ENCODE measurements at regions not wholly inside any gene's neighbourhood (a gene's known extent, or its start where the extent isn't known, plus 50 kb on each side); places are given as distances from the start of the nearest gene placed in this dataset.

DNA sequence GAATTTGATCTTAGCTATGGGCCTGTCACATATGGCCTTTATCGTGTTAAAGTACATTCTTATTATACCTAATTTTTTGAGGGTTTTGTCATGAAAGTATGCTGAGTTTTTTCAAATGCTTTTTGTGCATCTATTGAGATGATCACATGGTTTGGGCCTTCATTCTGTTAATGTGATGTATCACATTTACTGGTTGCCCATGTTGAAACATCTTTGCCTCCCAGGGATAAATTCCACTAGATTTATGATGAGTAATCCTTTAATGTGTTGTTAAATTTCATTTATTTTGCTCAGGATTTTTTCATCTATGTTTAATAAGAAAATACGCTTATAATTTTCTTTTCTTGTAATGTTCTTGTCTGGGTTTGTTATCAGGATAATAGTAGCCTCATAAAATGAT, 442.0 kb downstream of the MDFIC start:
- Histone ChIP-seq H3K4ac (replicated peaks; ENCODE audit: insufficient read length, low read depth, low read length) (no peak overlapping the region), H3K56ac (replicated peaks; ENCODE audit: insufficient read length, low read depth, low read length) (no peak overlapping the region), H2BK20ac (ENCODE audit: low read length) (no peak overlapping the region), H3K18ac (ENCODE audit: extremely low read depth, low read length) (no peak overlapping the region), H2BK15ac (ENCODE audit: low read length) (no peak overlapping the region), H3K9me3 (ENCODE audit: insufficient read depth in 2 of 2, low read depth in 1 of 2, low read length in 1 of 2) (no peaks in the 10 kb centered on the region), H3K23me2 (ENCODE audit: low read depth, low read length) (no peaks in the 10 kb centered on the region), H3K27me3 (replicated peaks in 1 of 4; ENCODE audit: control insufficient read depth in 3 of 4, extremely low read depth in 1 of 4, insufficient read depth in 3 of 4, low read length in 3 of 4) (no peaks in the 10 kb centered on the region), H2AK5ac (ENCODE audit: low read depth, low read length) (no peak overlapping the region), H3K4me1 (replicated peaks in 1 of 4; ENCODE audit: control insufficient read depth in 3 of 4, insufficient read depth in 4 of 4, low read length in 3 of 4) (no peaks in the 10 kb centered on the region), H3K27ac (ENCODE audit: low read depth, low read length) (no peak overlapping the region), H3K79me1 (ENCODE audit: low read depth, low read length) (no peaks in the 10 kb centered on the region), H2AFZ (ENCODE audit: low read length) (no peak overlapping the region), H4K91ac (replicated peaks; ENCODE audit: insufficient read length, low read length) (no peak overlapping the region), H4K8ac (ENCODE audit: extremely low read depth, insufficient read depth, low read length) (no peak overlapping the region), H2BK12ac (ENCODE audit: low read depth, low read length) (no peak overlapping the region), H3K36me3 (ENCODE audit: control insufficient read depth in 2 of 4, insufficient read depth in 4 of 4, low read length in 3 of 4) (no peaks in the 10 kb centered on the region), H3K14ac (ENCODE audit: insufficient read length) (no peak overlapping the region), H2BK120ac (replicated peaks; ENCODE audit: low read depth, low read length) (no peak overlapping the region), H4K20me1 (replicated peaks in 1 of 2; ENCODE audit: control insufficient read depth in 1 of 2, insufficient read depth in 2 of 2, low read length in 2 of 2) (no peaks in the 10 kb centered on the region), H2BK5ac (ENCODE audit: low read depth, low read length) (no peak overlapping the region), H3K9ac (replicated peaks in 1 of 4; ENCODE audit: extremely low read depth in 1 of 4, low read depth in 3 of 4, low read length in 3 of 4) (no peak overlapping the region), H4K5ac (ENCODE audit: insufficient read length, low read depth, low read length) (no peak overlapping the region), H3K79me2 (ENCODE audit: control insufficient read depth in 1 of 2, insufficient read depth in 2 of 2, low read length in 2 of 2) (no peaks in the 10 kb centered on the region), H3K23ac (ENCODE audit: insufficient read length) (no peak overlapping the region), H3K4me2 (ENCODE audit: insufficient read depth in 1 of 2, low read depth in 2 of 2, low read length in 2 of 2) (no peak overlapping the region), H3K4me3 (ENCODE audit: extremely low read depth in 1 of 4, insufficient read depth in 2 of 4, low read depth in 3 of 4, low read length in 4 of 4) (no peak overlapping the region)
- TF ChIP-seq POLR2A (IDR thresholded peaks at IDR 0.05; ENCODE audit: control extremely low read depth in 1 of 2, low read depth in 2 of 2, low read length in 2 of 2), result no peak
- no peak for TF ChIP-seq RFX5 (IDR thresholded peaks at IDR 0.05; ENCODE audit: borderline replicate concordance, low read depth, low read length)
- no peak for TF ChIP-seq CHD1 (IDR thresholded peaks at IDR 0.05; ENCODE audit: low read depth, low read length)
- no peak for TF ChIP-seq NRF1 (IDR thresholded peaks at IDR 0.05; ENCODE audit: low read depth, low read length)
- TF ChIP-seq FOSL1 (IDR thresholded peaks at IDR 0.05; ENCODE audit: insufficient read depth, low read depth, low read length), result no peak
- TF ChIP-seq POLR2AphosphoS5 (IDR thresholded peaks at IDR 0.05; ENCODE audit: low read depth, low read length), result no peak
- TF ChIP-seq, protein P1, sequence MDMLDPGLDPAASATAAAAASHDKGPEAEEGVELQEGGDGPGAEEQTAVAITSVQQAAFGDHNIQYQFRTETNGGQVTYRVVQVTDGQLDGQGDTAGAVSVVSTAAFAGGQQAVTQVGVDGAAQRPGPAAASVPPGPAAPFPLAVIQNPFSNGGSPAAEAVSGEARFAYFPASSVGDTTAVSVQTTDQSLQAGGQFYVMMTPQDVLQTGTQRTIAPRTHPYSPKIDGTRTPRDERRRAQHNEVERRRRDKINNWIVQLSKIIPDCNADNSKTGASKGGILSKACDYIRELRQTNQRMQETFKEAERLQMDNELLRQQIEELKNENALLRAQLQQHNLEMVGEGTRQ (IDR thresholded peaks at IDR 0.05; ENCODE audit: low read length), result no peak
- TF ChIP-seq, protein P2, sequence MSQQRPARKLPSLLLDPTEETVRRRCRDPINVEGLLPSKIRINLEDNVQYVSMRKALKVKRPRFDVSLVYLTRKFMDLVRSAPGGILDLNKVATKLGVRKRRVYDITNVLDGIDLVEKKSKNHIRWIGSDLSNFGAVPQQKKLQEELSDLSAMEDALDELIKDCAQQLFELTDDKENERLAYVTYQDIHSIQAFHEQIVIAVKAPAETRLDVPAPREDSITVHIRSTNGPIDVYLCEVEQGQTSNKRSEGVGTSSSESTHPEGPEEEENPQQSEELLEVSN (IDR thresholded peaks at IDR 0.05), result no peak
- TF ChIP-seq BRCA1 (IDR thresholded peaks at IDR 0.05; ENCODE audit: low read depth, low read length), result no peak
- 90% methylated on average over 2 of the region's 2 CpGs; no CpG with 5 or more reads in 1 of the 2 experiments for WGBS, 2 experiments (ENCODE audit: extremely low coverage in 1 of 2, insufficient coverage in 1 of 2, insufficient read length in 1 of 2, insufficient replicate concordance in 2 of 2, low coverage in 1 of 2, low lambda C conversion rate in 2 of 2, missing lambda C conversion rate in 1 of 2)
- ChIA-PET POLR2A (ENCODE audit: partially characterized antibody) (no interaction called here), CTCF (ENCODE audit: partially characterized antibody) (no interaction called here)
- no peak for FAIRE-seq
- no peak for DNase-seq (ENCODE audit: low read depth in 1 of 2, low spot score in 2 of 2)
